CD4-positive, alpha-beta T cell treated with Interleukin-15 for 1 hour (primary cell): ENCODE measurements at regions not wholly inside any gene's neighbourhood (a gene's known extent, or its start where the extent isn't known, plus 50 kb on each side); places are given as distances from the start of the nearest gene placed in this dataset.
"Not testable (repeated sequence)": the region's sequence is repeated elsewhere in the genome, so short reads cannot be mapped to it uniquely, and the experiment has no call there.

Source experiments
- DNase-seq: peaks from one replicate; pipeline ENCODE4 v3.0.0-alpha.2; 2020

- DNase-seq: no peak
These were observed 199.5 kb downstream of the TBC1D2B start for GRCh38 chr15:77877869-77878577.

GRCh38 chr15:77876107-77876820 lies 201.2 kb downstream of the TBC1D2B start:
- DNase-seq: not testable (repeated sequence)

- not testable (repeated sequence) for DNase-seq
These were observed 202.3 kb downstream of the TBC1D2B start for GRCh38 chr15:77875066-77875721.

GRCh38 chr15:77874063-77874462 lies 203.4 kb downstream of the TBC1D2B start:
- no peak for DNase-seq

- DNase-seq: not testable (repeated sequence)
These were observed 204.7 kb downstream of the TBC1D2B start for GRCh38 chr15:77872521-77873425.

- no peak for DNase-seq
These were observed 205.6 kb downstream of the TBC1D2B start for GRCh38 chr15:77871852-77872371.

GRCh38 chr15:77870195-77871065 lies 207.1 kb downstream of the TBC1D2B start:
- no peak for DNase-seq

- DNase-seq: no peak
These were observed 208.3 kb downstream of the TBC1D2B start for GRCh38 chr15:77869021-77869895.

GRCh38 chr15:77868048-77868629 lies 209.4 kb downstream of the TBC1D2B start:
- not testable (repeated sequence) for DNase-seq

- no peak for DNase-seq
These were observed 210.1 kb downstream of the TBC1D2B start for GRCh38 chr15:77867266-77868047.

- no peak for DNase-seq
These were observed 210.8 kb downstream of the TBC1D2B start for GRCh38 chr15:77866596-77867125.

GRCh38 chr15:77866186-77866585 lies 211.3 kb downstream of the TBC1D2B start:
- no peak for DNase-seq

GRCh38 chr15:77865701-77866100 lies 211.8 kb downstream of the TBC1D2B start:
- no peak for DNase-seq

GRCh38 chr15:77865106-77865610 lies 212.4 kb downstream of the TBC1D2B start:
- no peak for DNase-seq

GRCh38 chr15:77864211-77865105 lies 213.1 kb downstream of the TBC1D2B start:
- DNase-seq: no peak

- no peak for DNase-seq
These were observed 213.9 kb downstream of the TBC1D2B start for GRCh38 chr15:77863491-77864105.

GRCh38 chr15:77862651-77863104 lies 214.8 kb downstream of the TBC1D2B start:
- no peak for DNase-seq
